Endothelial cell of umbilical vein (primary cell): ENCODE measurements at regions not wholly inside any gene's neighbourhood (a gene's known extent, or its start where the extent isn't known, plus 50 kb on each side); places are given as distances from the start of the nearest gene placed in this dataset.
"Not testable (repeated sequence)": the region's sequence is repeated elsewhere in the genome, so short reads cannot be mapped to it uniquely, and the experiment has no call there.

Experiments
- BruUV-seq: library from RNA; stranded (reverse); fragments of 400-500 nt; replicated peaks from 2 replicates; lab custom pipeline; 2021; lab: Mats Ljungman, UMichigan
- CTCF ChIA-PET: fragments of 300-600, 350-600 bp; sonication (Branson Sonifier 250); formaldehyde crosslinking; loops from one replicate; lab custom pipeline; 2021; ENCODE audit warnings: antibody characterized with exemption, inconsistent platforms; lab: Charles Lee
- POLR2A ChIA-PET: fragments of 300-600, 350-600 bp; sonication (Branson Sonifier 250); formaldehyde crosslinking; loops from one replicate; lab custom pipeline; 2021; ENCODE audit warnings: antibody characterized with exemption, inconsistent platforms; lab: Charles Lee
- DNase-seq: peaks from one replicate; pipeline ENCODE4 v3.0.0-alpha.2; 2011; ENCODE audit warnings: low read depth, low spot score
- FAIRE-seq: peaks from 2 replicates; lab custom pipeline; 2011; peaks lifted over from hg19 to GRCh38; lab: Jason Lieb, UNC
- H2AFZ ChIP-seq: 2 replicates; pipeline ENCODE4 v1.6.0; 2012; ENCODE audit warnings: low read depth, low read length, control low read depth, inconsistent platforms
- H3K27ac ChIP-seq: 2 replicates; pipeline ENCODE4 v1.5.1; 2011; ENCODE audit warnings: low read depth, mild to moderate bottlenecking, control low read depth, low read length, moderate library complexity; ENCODE audit not compliant: insufficient read depth
- H3K27me3 ChIP-seq, 2 experiments: 2 replicates each; pipeline versions ENCODE4 v1.6.0 to v1.6.1; 2011; ENCODE audit warnings: low read length in 2 of 2, mixed read lengths in 1 of 2; ENCODE audit not compliant: control insufficient read depth in 2 of 2, insufficient read depth in 2 of 2
- H3K36me3 ChIP-seq, 2 experiments: 2 replicates in 1 of 2; 3 replicates in 1 of 2; pipeline ENCODE4 v1.5.1; 2011; ENCODE audit warnings: low read length in 2 of 2, mild to moderate bottlenecking in 1 of 2, moderate library complexity in 1 of 2; ENCODE audit not compliant: control insufficient read depth in 2 of 2, insufficient read depth in 2 of 2; ENCODE audit errors: extremely low read depth in 1 of 2
- H3K4me1 ChIP-seq: 3 replicates; pipeline ENCODE4 v1.5.1; 2011; ENCODE audit warnings: mild to moderate bottlenecking, low read length; ENCODE audit not compliant: control insufficient read depth, insufficient read depth; ENCODE audit errors: extremely low read depth
- H3K4me2 ChIP-seq: 2 replicates; pipeline ENCODE4 v1.6.1; 2011; ENCODE audit warnings: low read length, control low read depth, mixed read lengths; ENCODE audit not compliant: insufficient read depth
- H3K4me3 ChIP-seq, 3 experiments: fragments of 200-600 bp in 1 of 3; sonication (generic), shearing (Covaris generic) in 1 of 3; replicated peaks in 1 of 3; 2 replicates each; pipeline ENCODE4 v1.5.1; 2011 to 2016; ENCODE audit warnings: control low read depth in 3 of 3, low read length in 3 of 3, mild to moderate bottlenecking in 2 of 3, inconsistent platforms in 1 of 3, low read depth in 1 of 3, moderate library complexity in 1 of 3; ENCODE audit not compliant: insufficient read depth in 1 of 3
- H3K79me2 ChIP-seq: 2 replicates; pipeline ENCODE4 v1.6.0; 2012; ENCODE audit warnings: low read length, inconsistent platforms; ENCODE audit not compliant: control insufficient read depth, insufficient read depth
- H3K9ac ChIP-seq: replicated peaks from 2 replicates; pipeline ENCODE3; 2011; ENCODE audit warnings: low read length, control low read depth; ENCODE audit not compliant: insufficient read depth; ENCODE audit errors: extremely low read depth
- H3K9me1 ChIP-seq: replicated peaks from 3 replicates; pipeline ENCODE4 v1.6.0; 2011; ENCODE audit warnings: mild to moderate bottlenecking, low read length; ENCODE audit not compliant: control insufficient read depth, insufficient read depth; ENCODE audit errors: extremely low read depth
- H3K9me3 ChIP-seq: replicated peaks from 2 replicates; pipeline ENCODE4 v1.5.1; 2012; ENCODE audit warnings: low read length, inconsistent platforms; ENCODE audit not compliant: control insufficient read depth, insufficient read depth
- H4K20me1 ChIP-seq: replicated peaks from 2 replicates; pipeline ENCODE3; 2011; ENCODE audit warnings: mild to moderate bottlenecking, low read length; ENCODE audit not compliant: control insufficient read depth, insufficient read depth; ENCODE audit errors: extremely low read depth
- EZH2 ChIP-seq: IDR thresholded peaks from 2 replicates; pipeline ENCODE4 v1.6.1; 2012; ENCODE audit warnings: borderline replicate concordance, low read depth, mild to moderate bottlenecking, moderate library complexity, low read length, inconsistent platforms; ENCODE audit not compliant: severe bottlenecking
- FOS ChIP-seq: IDR thresholded peaks from 2 replicates; pipeline ENCODE4 v1.6.1; 2011; ENCODE audit warnings: mild to moderate bottlenecking, low read length, moderate library complexity, borderline replicate concordance; ENCODE audit not compliant: insufficient read depth
- GATA2 ChIP-seq: IDR thresholded peaks from 2 replicates; pipeline ENCODE4 v1.7.0; 2011; ENCODE audit warnings: low read depth, mild to moderate bottlenecking, moderate library complexity, mixed read lengths, low read length; ENCODE audit not compliant: insufficient read length, insufficient read depth
- JUN ChIP-seq: IDR thresholded peaks from 2 replicates; pipeline ENCODE4 v1.6.1; 2011; ENCODE audit warnings: borderline replicate concordance, low read depth; ENCODE audit not compliant: insufficient read length, insufficient read depth
- MYC ChIP-seq: IDR thresholded peaks from one replicate; pipeline ENCODE4 v1.6.1; 2011; ENCODE audit warnings: mild to moderate bottlenecking, low read depth, low read length
- POLR2A ChIP-seq: IDR thresholded peaks from 2 replicates; pipeline ENCODE4 v1.6.1; 2012; ENCODE audit warnings: low read depth, mild to moderate bottlenecking, control low read depth, low read length
- POLR2AphosphoS5 ChIP-seq: IDR thresholded peaks from 2 replicates; pipeline ENCODE4 v1.6.1; 2012; ENCODE audit warnings: low read depth, mild to moderate bottlenecking, control low read depth, low read length, moderate library complexity; ENCODE audit not compliant: insufficient read depth
- dilution Hi-C: fragments of 300-500 bp; cut with MboI; formaldehyde crosslinking; loops from one replicate; pipeline ENCODE4 v1.15.0; 2019; ENCODE audit warnings: low sequenced_read_pairs; ENCODE audit not compliant: extremely low pct_ligation_motif_present
- intact Hi-C: fragments of 100-400 bp; cut with micrococcal nuclease; formaldehyde crosslinking; loops from one replicate; pipeline ENCODE4 v1.10.0; 2022
- TF ChIP-seq, protein P1 (sequence below), 2 donors: IDR thresholded peaks; 1 replicate in 1 of 2; 2 replicates in 1 of 2; pipeline ENCODE4 v1.5.1; 2011; ENCODE audit warnings: low read length in 2 of 2, mild to moderate bottlenecking in 2 of 2, moderate library complexity in 2 of 2, control low read depth in 1 of 2, inconsistent platforms in 1 of 2, low read depth in 1 of 2; ENCODE audit not compliant: insufficient read depth in 1 of 2; ENCODE audit errors: extremely low read depth in 1 of 2
- TF ChIP-seq, protein P2 (sequence below): IDR thresholded peaks from 2 replicates; pipeline ENCODE4 v1.6.1; 2011; ENCODE audit not compliant: insufficient read depth, insufficient read length

DNA sequence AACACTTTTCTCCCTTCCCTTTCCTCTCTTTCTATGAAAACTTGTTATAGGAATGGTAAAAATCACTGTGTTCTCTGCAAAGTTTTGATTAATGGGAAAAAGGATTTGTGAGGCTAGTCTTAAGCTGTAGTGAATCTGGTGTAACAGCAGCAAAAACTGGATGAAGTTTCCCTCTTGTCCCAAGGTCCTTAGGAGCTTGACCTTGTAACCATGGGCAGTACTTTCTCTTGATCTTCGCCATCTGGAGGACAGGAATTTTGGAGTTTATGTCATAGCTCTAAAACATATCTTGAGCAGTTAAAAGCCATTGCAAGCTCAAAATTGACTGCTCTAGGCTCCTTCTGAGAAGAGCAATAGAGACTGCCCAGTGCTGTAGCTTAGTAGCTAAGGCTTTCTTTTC, 56.5 kb upstream of the GPD1L start:
- Histone ChIP-seq H2AFZ (no peak overlapping the region), H3K4me2 (no peak overlapping the region), H4K20me1 (no peaks in the 10 kb centered on the region), H3K9me1 (no peaks in the 10 kb centered on the region), H3K9me3 (no peaks in the 10 kb centered on the region), H3K36me3 (no peaks in the 10 kb centered on the region), H3K9ac (no peak overlapping the region), H3K27ac (no peak overlapping the region), H3K27me3 (no peaks in the 10 kb centered on the region), H3K4me1 (peaks cover 7% of the 10 kb centered on the region), H3K4me3 (no peak overlapping the region), H3K79me2 (no peaks in the 10 kb centered on the region)
- TF ChIP-seq GATA2 (no peak), POLR2AphosphoS5 (no peak), EZH2 (no peak), MYC (no peak), POLR2A (no peak), JUN (no peak), FOS (no peak)
- TF ChIP-seq, protein P1, sequence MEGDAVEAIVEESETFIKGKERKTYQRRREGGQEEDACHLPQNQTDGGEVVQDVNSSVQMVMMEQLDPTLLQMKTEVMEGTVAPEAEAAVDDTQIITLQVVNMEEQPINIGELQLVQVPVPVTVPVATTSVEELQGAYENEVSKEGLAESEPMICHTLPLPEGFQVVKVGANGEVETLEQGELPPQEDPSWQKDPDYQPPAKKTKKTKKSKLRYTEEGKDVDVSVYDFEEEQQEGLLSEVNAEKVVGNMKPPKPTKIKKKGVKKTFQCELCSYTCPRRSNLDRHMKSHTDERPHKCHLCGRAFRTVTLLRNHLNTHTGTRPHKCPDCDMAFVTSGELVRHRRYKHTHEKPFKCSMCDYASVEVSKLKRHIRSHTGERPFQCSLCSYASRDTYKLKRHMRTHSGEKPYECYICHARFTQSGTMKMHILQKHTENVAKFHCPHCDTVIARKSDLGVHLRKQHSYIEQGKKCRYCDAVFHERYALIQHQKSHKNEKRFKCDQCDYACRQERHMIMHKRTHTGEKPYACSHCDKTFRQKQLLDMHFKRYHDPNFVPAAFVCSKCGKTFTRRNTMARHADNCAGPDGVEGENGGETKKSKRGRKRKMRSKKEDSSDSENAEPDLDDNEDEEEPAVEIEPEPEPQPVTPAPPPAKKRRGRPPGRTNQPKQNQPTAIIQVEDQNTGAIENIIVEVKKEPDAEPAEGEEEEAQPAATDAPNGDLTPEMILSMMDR (IDR thresholded peaks at IDR 0.05; ENCODE audit: extremely low read depth in 1 of 2, insufficient read depth in 1 of 2, low read depth in 1 of 2, low read length in 2 of 2), result no peak
- TF ChIP-seq, protein P2, sequence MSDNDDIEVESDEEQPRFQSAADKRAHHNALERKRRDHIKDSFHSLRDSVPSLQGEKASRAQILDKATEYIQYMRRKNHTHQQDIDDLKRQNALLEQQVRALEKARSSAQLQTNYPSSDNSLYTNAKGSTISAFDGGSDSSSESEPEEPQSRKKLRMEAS, result no peak
- dilution Hi-C loops (no loop called here), intact Hi-C loops (no loop called here)
- DNase-seq (no peak), FAIRE-seq (no peak)
- POLR2A ChIA-PET, result no interaction called here
- CTCF ChIA-PET, result interaction anchor here (1.3 to 1.8 kb wide), 4 partner anchors 8 to 94 kb away, joined by 4 to 7 read pairs (median 5); no protein-coding TSS in a partner anchor
- BruUV-seq, result no TSS peak

DNA sequence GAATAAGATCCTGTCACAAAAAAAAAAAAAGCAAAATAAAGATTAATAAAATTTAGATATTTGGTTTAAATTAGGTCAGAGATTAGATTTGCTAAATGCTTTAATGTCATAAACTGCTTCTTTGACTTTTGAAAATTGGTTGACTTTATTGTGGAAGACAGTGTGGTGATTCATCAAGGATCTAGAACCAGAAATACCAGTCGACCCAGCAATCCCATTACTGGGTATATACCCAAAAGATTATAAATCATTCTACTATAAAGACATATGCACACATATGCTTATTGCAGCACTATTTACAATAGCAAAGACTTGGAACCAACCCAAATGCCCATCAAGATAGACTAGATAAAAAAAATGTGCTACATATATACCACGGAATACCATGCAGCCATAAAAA, 54.2 kb upstream of the GPD1L start:
- FAIRE-seq, CTCF ChIA-PET: not testable (repeated sequence)

DNA sequence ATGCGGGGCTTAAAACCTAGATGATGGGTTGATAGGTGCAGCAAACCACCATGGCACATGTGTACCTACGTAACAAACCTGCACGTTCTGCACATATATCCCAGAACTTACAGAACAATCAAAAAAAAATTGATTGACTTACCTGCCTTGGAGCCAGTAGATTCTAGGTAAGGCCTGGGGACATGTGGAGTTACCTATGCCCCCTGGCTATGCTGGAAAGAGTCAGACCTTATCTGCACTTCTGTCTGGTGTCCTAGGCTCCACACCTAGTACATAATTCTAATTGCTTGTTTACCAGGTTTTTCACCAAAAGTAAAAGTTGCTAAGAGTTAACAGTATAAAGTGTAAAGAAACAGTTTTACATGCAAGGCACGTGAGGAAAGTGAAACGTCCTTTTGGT, 53.6 kb upstream of the GPD1L start:
- BruUV-seq, dilution Hi-C loops, H3K9ac ChIP-seq, H3K4me2 ChIP-seq, H3K27ac ChIP-seq, H3K9me3 ChIP-seq, H2AFZ ChIP-seq, FAIRE-seq, DNase-seq, H3K9me1 ChIP-seq, H3K36me3 ChIP-seq, H3K27me3 ChIP-seq, H3K79me2 ChIP-seq, H3K4me3 ChIP-seq, intact Hi-C loops, POLR2A ChIA-PET, H4K20me1 ChIP-seq, H3K4me1 ChIP-seq, CTCF ChIA-PET: not testable (repeated sequence)

More for the DNA sequence above, 54.2 kb upstream of the GPD1L start:
- H3K9ac ChIP-seq, H3K4me2 ChIP-seq, H2AFZ ChIP-seq, POLR2A ChIA-PET, intact Hi-C loops, H3K79me2 ChIP-seq, H3K36me3 ChIP-seq, H3K27ac ChIP-seq, H3K9me1 ChIP-seq, dilution Hi-C loops, H3K9me3 ChIP-seq, H3K27me3 ChIP-seq, BruUV-seq, DNase-seq, H3K4me1 ChIP-seq, H3K4me3 ChIP-seq, H4K20me1 ChIP-seq: not testable (repeated sequence)
